Stimulated activated CD4-positive, alpha-beta T cell treated with anti-CD3 and anti-CD28 coated beads, Interleukin-12 subunit alpha, Interleukin-12 subunit beta, amount 100 ng/mL, for 4 hours (primary cell): ENCODE measurements at regions not wholly inside any gene's neighbourhood (a gene's known extent, or its start where the extent isn't known, plus 50 kb on each side); places are given as distances from the start of the nearest gene placed in this dataset.
"Not testable (repeated sequence)": the region's sequence is repeated elsewhere in the genome, so short reads cannot be mapped to it uniquely, and the experiment has no call there.

ENCODE experiments used
- DNase-seq: peaks from one replicate; pipeline ENCODE4 v3.0.0-alpha.2; 2020

GRCh38 chr5:163185315-163185714 is 252.1 kb upstream of the CCNG1 start:
- no peak for DNase-seq

- DNase-seq, result no peak
These were observed 248.3 kb upstream of the CCNG1 start for GRCh38 chr5:163189023-163189553.

GRCh38 chr5:163190283-163190682 is 247.1 kb upstream of the CCNG1 start:
- DNase-seq, result no peak

- DNase-seq, result no peak
These were observed 246.6 kb upstream of the CCNG1 start for GRCh38 chr5:163190784-163191183.

- no peak for DNase-seq
These were observed 243.5 kb upstream of the CCNG1 start for GRCh38 chr5:163193886-163194285.

- DNase-seq, result no peak
These were observed 231.8 kb upstream of the CCNG1 start for GRCh38 chr5:163205645-163206044.

GRCh38 chr5:163221581-163221980 is 215.8 kb upstream of the CCNG1 start:
- no peak for DNase-seq

- DNase-seq, result no peak
These were observed 214.4 kb upstream of the CCNG1 start for GRCh38 chr5:163222982-163223381.

- no peak for DNase-seq
These were observed 192.9 kb upstream of the CCNG1 start for GRCh38 chr5:163244445-163244987.

- no peak for DNase-seq
These were observed 191.8 kb upstream of the CCNG1 start for GRCh38 chr5:163245584-163245983.

- DNase-seq, result no peak
These were observed 189.1 kb upstream of the CCNG1 start for GRCh38 chr5:163248333-163248732.

- DNase-seq, result no peak
These were observed 188.5 kb upstream of the CCNG1 start for GRCh38 chr5:163248871-163249270.

- no peak for DNase-seq
These were observed 184.4 kb upstream of the CCNG1 start for GRCh38 chr5:163252950-163253349.

GRCh38 chr5:163259495-163259894 is 177.9 kb upstream of the CCNG1 start:
- no peak for DNase-seq

GRCh38 chr5:163260471-163260870 is 176.9 kb upstream of the CCNG1 start:
- no peak for DNase-seq

- no peak for DNase-seq
These were observed 176.4 kb upstream of the CCNG1 start for GRCh38 chr5:163260961-163261360.

GRCh38 chr5:163261647-163262269 is 175.6 kb upstream of the CCNG1 start:
- no peak for DNase-seq

- DNase-seq, result not testable (repeated sequence)
These were observed 171.1 kb upstream of the CCNG1 start for GRCh38 chr5:163266249-163266648.

- no peak for DNase-seq
These were observed 167.8 kb upstream of the CCNG1 start for GRCh38 chr5:163269624-163270023.

GRCh38 chr5:163276466-163276865 is 160.9 kb upstream of the CCNG1 start:
- DNase-seq, result no peak

- not testable (repeated sequence) for DNase-seq
These were observed 156.5 kb upstream of the CCNG1 start for GRCh38 chr5:163280897-163281296.

- no peak for DNase-seq
These were observed 155.9 kb upstream of the CCNG1 start for GRCh38 chr5:163281512-163281911.

GRCh38 chr5:163293836-163294235 is 143.6 kb upstream of the CCNG1 start:
- DNase-seq, result no peak

- DNase-seq, result no peak
These were observed 133.7 kb upstream of the CCNG1 start for GRCh38 chr5:163303718-163304117.

- no peak for DNase-seq
These were observed 131.7 kb upstream of the CCNG1 start for GRCh38 chr5:163305655-163306054.
